DND-41 (cell line): ENCODE measurements at regions not wholly inside any gene's neighbourhood (a gene's known extent, or its start where the extent isn't known, plus 50 kb on each side); places are given as distances from the start of the nearest gene placed in this dataset.
"Not testable (repeated sequence)": the region's sequence is repeated elsewhere in the genome, so short reads cannot be mapped to it uniquely, and the experiment has no call there.

Experiments used
- ATAC-seq: fragments of 200-7000 bp; cut with Tn5 transposase; 3 replicates; pipeline ENCODE4 v1.9.1; 2021; ENCODE audit warnings: low read depth; ENCODE audit not compliant: insufficient read depth
- DNase-seq: peaks from one replicate; pipeline ENCODE4 v3.0.0-alpha.2; 2020
- H2AFZ ChIP-seq: 2 replicates; pipeline ENCODE4 v1.6.0; 2012; ENCODE audit warnings: low read depth, low read length
- H3K27ac ChIP-seq: 2 replicates; pipeline ENCODE4 v1.5.1; 2012; ENCODE audit warnings: low read length, inconsistent platforms
- H3K27me3 ChIP-seq: fragments of 200-600 bp; sonication (generic); 2 replicates; pipeline ENCODE4 v1.6.0; 2012; ENCODE audit warnings: low read length, mild to moderate bottlenecking, inconsistent platforms; ENCODE audit not compliant: insufficient read depth, poor library complexity
- H3K36me3 ChIP-seq: 2 replicates; pipeline ENCODE4 v1.5.1; 2012; ENCODE audit warnings: low read length, inconsistent platforms; ENCODE audit not compliant: insufficient read depth
- H3K4me1 ChIP-seq: 2 replicates; pipeline ENCODE4 v1.5.1; 2012; ENCODE audit warnings: mild to moderate bottlenecking, low read length; ENCODE audit not compliant: insufficient read depth
- H3K4me2 ChIP-seq: 2 replicates; pipeline ENCODE4 v1.6.0; 2012; ENCODE audit warnings: mild to moderate bottlenecking, moderate library complexity, low read length, inconsistent platforms; ENCODE audit not compliant: insufficient read depth
- H3K4me3 ChIP-seq, 2 experiments: fragments of 200-600 bp in 1 of 2; shearing (Covaris generic) in 1 of 2; 2 replicates each; pipeline ENCODE4 v1.5.1; 2012 to 2016; ENCODE audit warnings: inconsistent platforms in 2 of 2, low read length in 2 of 2, mild to moderate bottlenecking in 2 of 2, low read depth in 1 of 2, moderate library complexity in 1 of 2
- H3K79me2 ChIP-seq: 2 replicates; pipeline ENCODE4 v1.6.0; 2012; ENCODE audit warnings: low read length, inconsistent platforms; ENCODE audit not compliant: insufficient read depth
- H3K9ac ChIP-seq: 2 replicates; pipeline ENCODE4 v1.6.0; 2012; ENCODE audit warnings: low read depth, mild to moderate bottlenecking, inconsistent platforms, low read length, moderate library complexity
- H3K9me3 ChIP-seq: 2 replicates; pipeline ENCODE4 v1.5.1; 2012; ENCODE audit warnings: low read length, moderate library complexity, mild to moderate bottlenecking, inconsistent platforms; ENCODE audit not compliant: insufficient read depth, severe bottlenecking
- H4K20me1 ChIP-seq: 2 replicates; pipeline ENCODE4 v1.6.0; 2012; ENCODE audit warnings: low read length; ENCODE audit not compliant: insufficient read depth
- EZH2 ChIP-seq: IDR thresholded peaks from 3 replicates; pipeline ENCODE4 v1.6.1; 2012; ENCODE audit warnings: borderline replicate concordance, low read depth, mild to moderate bottlenecking, moderate library complexity, low read length, inconsistent platforms; ENCODE audit not compliant: severe bottlenecking
- TF ChIP-seq, protein P1 (sequence below): IDR thresholded peaks from 2 replicates; pipeline ENCODE4 v1.5.1; 2012; ENCODE audit warnings: borderline replicate concordance, low read length, moderate library complexity, mild to moderate bottlenecking; ENCODE audit not compliant: poor library complexity, severe bottlenecking; ENCODE audit errors: extremely low read depth

- Histone ChIP-seq H3K9ac (no peak overlapping the region), H3K27ac (no peak overlapping the region), H3K9me3 (no peaks in the 10 kb centered on the region), H3K27me3 (no peaks in the 10 kb centered on the region), H2AFZ (no peak overlapping the region), H3K79me2 (no peaks in the 10 kb centered on the region), H3K4me2 (no peak overlapping the region), H3K4me1 (no peaks in the 10 kb centered on the region), H3K36me3 (no peaks in the 10 kb centered on the region), H3K4me3 (no peak overlapping the region), H4K20me1 (no peaks in the 10 kb centered on the region)
- DNase-seq (no peak), ATAC-seq (no peak)
- TF ChIP-seq, protein P1, sequence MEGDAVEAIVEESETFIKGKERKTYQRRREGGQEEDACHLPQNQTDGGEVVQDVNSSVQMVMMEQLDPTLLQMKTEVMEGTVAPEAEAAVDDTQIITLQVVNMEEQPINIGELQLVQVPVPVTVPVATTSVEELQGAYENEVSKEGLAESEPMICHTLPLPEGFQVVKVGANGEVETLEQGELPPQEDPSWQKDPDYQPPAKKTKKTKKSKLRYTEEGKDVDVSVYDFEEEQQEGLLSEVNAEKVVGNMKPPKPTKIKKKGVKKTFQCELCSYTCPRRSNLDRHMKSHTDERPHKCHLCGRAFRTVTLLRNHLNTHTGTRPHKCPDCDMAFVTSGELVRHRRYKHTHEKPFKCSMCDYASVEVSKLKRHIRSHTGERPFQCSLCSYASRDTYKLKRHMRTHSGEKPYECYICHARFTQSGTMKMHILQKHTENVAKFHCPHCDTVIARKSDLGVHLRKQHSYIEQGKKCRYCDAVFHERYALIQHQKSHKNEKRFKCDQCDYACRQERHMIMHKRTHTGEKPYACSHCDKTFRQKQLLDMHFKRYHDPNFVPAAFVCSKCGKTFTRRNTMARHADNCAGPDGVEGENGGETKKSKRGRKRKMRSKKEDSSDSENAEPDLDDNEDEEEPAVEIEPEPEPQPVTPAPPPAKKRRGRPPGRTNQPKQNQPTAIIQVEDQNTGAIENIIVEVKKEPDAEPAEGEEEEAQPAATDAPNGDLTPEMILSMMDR: no peak
- TF ChIP-seq EZH2: no peak
These were observed 172.4 kb upstream of the MXRA5 start for GRCh38 chrX:3518870-3519269.

- DNase-seq (no peak), ATAC-seq (no peak)
- Histone ChIP-seq H3K79me2 (no peaks in the 10 kb centered on the region), H4K20me1 (no peaks in the 10 kb centered on the region), H2AFZ (no peak overlapping the region), H3K4me2 (no peak overlapping the region), H3K36me3 (no peaks in the 10 kb centered on the region), H3K27me3 (no peaks in the 10 kb centered on the region), H3K9ac (no peak overlapping the region), H3K27ac (no peak overlapping the region), H3K9me3 (no peaks in the 10 kb centered on the region), H3K4me1 (no peaks in the 10 kb centered on the region), H3K4me3 (no peak overlapping the region)
- TF ChIP-seq, protein P1: no peak
- no peak for TF ChIP-seq EZH2
These were observed 169.6 kb upstream of the MXRA5 start for GRCh38 chrX:3516051-3516541.

DNA sequence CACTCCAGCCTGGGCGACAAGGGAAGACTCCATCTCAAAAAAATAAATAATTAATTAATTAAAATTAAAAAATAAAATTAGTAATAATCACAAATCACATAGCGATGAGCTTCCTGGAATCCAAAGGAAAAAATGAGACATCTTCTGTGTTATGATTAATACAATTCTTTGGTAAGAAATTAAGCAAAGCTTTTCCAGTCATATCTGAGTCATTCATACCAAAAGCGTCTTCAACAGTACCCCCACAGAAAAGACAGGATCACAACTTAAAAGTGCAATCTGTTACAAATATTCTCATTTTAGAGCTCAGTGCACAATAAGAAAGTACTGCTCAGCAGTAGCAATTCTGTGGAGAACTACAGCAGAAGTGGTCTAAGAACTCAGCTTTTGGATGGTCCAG lies 168.5 kb upstream of the MXRA5 start:
- Histone ChIP-seq H3K79me2 (no peaks in the 10 kb centered on the region), H3K9ac (no peak overlapping the region), H3K4me2 (no peak overlapping the region), H3K27me3 (no peaks in the 10 kb centered on the region), H2AFZ (no peak overlapping the region), H3K9me3 (no peaks in the 10 kb centered on the region), H3K4me3 (no peak overlapping the region), H4K20me1 (no peaks in the 10 kb centered on the region), H3K27ac (no peak overlapping the region), H3K36me3 (no peaks in the 10 kb centered on the region), H3K4me1 (no peaks in the 10 kb centered on the region)
- TF ChIP-seq, protein P1: no peak
- no peak for TF ChIP-seq EZH2
- no peak for DNase-seq
- no peak for ATAC-seq

- ATAC-seq: not testable (repeated sequence)
These were observed 165.7 kb upstream of the MXRA5 start for GRCh38 chrX:3512150-3512549.

More at GRCh38 chrX:3512150-3512549, 165.7 kb upstream of the MXRA5 start:
- H3K4me1 ChIP-seq, H4K20me1 ChIP-seq, H2AFZ ChIP-seq, H3K36me3 ChIP-seq, H3K9me3 ChIP-seq, H3K4me3 ChIP-seq, H3K9ac ChIP-seq, H3K27ac ChIP-seq, H3K79me2 ChIP-seq, H3K27me3 ChIP-seq, H3K4me2 ChIP-seq: not testable (repeated sequence)
- DNase-seq: peak; percentile 3
